HG02610 (cell line): ENCODE measurements at regions not wholly inside any gene's neighbourhood (a gene's known extent, or its start where the extent isn't known, plus 50 kb on each side); places are given as distances from the start of the nearest gene placed in this dataset.
"Not testable (repeated sequence)": the region's sequence is repeated elsewhere in the genome, so short reads cannot be mapped to it uniquely, and the experiment has no call there.

Experiments
- ATAC-seq: cut with Tn5 transposase; IDR thresholded peaks from one replicate; pipeline ENCODE4 v1.9.1; 2021; ENCODE audit warnings: mild to moderate bottlenecking, moderate library complexity; ENCODE audit not compliant: unreplicated experiment

DNA sequence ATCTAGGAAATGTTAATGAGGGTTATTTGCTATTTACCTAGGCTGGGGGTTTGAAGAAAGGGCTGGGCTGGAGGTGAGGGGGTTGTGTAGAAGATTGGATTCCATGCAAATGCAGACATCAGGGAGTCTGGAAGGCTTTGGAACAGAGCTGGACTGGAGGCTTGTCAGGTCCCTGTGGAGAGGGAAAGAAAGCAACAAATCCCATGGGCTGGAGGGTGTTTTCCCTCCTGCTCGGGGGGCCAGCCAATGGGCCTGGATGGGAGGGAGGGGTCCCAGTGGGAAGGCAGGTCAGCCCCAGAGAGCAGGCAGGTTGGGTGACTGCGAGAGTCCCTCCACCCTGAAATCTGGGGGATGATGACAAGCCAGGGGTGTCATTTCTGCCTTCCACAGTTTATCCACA, 431.8 kb downstream of the RPS24 start:
- ATAC-seq: no peak

DNA sequence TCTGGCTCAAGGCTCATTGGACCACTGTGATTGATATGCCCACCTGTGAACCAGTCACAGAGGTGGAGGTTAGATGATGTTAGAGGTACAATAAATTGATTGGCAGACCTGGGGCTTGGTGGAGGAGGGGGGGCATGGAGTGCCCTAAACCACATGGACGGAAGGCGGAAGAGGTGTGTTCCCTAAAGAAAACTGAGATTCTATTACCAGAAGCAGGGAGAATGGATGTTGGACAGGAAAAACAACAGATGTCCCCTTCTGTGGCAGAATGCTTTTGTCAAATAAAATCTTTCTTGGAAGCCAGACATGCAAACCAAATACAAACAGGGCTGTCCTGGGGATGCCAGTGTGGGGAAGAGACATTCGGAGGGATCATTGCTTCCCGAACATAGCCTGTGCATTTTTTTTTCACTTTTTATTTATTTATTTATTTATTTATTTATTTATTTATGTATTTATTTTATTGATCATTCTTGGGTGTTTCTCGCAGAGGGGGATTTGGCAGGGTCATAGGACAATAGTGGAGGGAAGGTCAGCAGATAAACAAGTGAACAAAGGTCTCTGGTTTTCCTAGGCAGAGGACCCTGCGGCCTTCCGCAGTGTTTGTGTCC, 433.9 kb downstream of the RPS24 start:
- no peak for ATAC-seq

DNA sequence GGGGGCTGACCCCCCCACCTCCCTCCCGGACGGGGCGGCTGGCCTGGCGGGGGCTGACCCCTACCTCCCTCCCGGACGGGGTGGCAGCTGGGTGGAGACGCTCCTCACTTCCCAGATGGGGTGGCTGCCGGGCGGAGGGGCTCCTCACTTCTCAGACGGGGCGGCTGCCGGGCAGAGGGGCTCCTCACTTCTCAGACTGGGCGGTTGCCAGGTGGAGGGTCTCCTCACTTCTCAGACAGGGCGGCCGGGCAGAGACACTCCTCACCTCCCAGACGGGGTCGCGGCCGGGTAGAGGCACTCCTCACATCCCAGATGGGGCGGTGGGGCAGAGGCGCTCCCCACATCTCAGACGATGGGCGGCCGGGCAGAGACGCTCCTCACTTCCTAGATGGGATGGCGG, 435.1 kb downstream of the RPS24 start:
- ATAC-seq: not testable (repeated sequence)

DNA sequence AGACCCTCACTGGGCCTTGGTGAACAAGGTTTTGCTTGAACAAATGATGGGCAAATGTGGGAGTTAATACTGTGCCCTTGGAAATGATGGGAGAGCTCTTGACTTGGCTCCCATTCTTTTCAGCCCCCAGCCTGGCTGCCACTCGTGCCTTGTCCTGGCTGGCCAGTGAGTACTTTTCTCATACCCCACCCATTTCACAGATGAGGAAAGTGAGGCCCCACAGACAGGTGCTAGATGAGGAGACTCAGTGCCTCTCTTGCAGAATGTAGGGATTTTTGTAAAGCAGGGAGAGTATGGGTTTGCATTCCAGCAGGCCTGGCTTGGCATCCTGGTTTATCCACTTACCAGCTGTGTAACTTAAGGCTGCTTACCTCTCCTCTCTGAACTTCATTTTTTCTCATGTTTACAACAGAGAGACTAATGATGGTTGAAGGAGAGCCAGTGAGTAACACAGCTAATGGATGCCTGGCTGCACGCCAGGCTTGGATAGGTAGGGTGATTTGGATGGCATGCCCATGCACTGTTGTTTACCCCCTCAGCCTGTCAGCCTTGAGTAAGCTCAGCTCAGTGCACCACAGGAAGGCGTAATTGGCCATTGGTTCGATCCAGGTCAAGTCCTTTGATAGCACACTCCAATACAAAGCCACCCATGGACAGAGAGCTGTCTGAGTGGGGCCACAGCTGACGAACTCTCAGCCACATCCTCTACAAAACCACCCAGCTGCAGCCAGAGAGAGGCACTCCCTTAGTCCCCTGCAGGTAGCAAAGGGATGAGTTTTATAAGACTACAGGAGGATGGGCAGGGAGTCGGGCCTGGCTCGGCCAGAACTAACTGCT, 436.8 kb downstream of the RPS24 start:
- ATAC-seq: no peak

DNA sequence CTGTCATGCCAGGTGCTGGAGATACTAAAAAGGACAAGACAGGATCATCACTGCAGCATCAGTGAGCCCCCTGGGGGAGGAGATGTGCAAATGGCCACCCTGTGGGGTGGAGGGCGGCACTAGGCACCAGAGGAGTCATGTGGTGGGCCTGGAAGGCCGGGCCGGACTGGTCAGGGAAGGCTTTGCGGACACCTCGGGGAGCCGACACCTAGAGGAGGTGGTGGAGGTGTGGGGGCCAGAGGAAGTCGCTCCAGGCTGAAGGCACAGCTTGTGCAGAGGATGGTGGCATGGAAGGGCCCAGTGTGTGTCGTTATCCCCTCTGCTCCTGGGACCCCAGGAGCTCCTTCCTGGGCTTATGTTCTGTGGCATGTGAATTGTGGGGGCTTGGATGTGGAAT, 437.7 kb downstream of the RPS24 start:
- no peak for ATAC-seq

DNA sequence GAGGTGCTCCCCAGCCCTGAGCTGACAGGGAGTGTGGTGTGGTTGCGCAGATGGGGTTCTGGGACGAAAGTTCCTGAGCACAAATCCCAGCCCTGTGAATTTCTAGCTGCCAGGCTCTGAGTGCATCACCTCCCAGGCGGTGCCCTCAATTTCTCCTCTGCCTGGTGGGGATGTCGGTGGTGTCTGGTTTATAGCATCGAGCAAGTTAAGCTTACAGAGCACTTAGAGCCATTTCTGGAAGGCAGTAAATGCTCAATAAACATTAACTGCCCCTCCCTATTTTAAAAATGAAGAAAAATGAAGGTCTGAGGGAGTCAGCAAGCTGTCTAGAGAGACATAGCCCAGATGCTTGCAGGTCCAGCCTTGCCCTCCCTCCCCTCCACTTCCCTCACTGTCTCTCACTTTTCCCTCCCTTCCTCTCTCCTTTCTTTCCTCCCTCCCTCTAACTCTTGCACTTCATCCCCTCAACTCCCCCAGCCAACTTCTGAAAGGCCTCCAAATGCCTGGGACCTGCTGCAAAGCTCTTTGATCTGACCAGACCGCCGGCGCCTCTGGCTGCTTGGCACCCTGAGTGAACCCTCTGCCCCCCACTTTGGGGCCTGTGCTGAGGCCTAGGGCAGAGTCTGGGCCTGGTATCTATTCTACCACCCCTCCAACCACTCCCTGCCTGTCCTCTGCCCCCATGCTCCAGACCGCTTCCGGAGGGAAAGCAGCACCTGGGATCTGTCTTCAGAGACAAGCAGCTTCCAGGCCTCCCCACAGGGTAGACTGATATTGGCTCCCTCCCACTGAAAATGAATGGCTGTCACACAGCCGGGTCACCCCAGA, 438.3 kb downstream of the RPS24 start:
- no peak for ATAC-seq

DNA sequence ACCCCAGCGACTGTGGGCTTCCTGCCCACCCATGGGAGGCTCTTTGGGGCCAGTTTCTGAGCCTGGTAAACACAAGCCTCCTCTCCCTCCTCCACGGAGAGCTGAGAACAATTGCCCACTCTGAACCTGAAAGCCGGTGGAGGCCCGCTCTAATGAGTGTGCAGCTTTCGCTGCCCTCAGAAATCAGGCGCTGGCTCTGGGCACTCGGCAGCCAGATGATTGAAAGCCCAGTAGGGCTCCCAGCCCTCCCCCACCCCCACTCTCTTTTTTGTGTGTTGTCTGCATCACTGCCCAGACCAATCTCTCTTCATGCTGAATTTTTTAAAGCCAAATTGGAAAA, 438.9 kb downstream of the RPS24 start:
- no peak for ATAC-seq

DNA sequence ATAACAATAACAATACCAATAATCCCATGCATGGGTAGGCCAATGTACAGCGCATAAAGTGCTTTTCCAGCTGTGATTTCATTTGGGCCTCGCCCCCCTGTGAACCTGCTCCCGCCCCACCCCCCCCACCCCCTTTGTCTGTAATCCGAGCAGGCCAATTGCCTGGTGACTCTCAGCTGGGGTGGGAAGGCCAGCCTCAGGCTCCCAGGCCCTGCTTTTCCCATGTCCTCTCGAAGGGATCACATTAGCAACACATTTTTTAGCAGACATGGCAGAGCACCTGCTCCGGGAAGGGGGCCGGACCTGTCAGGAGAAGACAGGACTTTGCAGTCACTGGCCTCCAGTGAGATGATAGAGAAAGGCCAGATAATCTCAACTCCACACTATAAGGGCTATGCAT, 439.3 kb downstream of the RPS24 start:
- ATAC-seq: no peak

DNA sequence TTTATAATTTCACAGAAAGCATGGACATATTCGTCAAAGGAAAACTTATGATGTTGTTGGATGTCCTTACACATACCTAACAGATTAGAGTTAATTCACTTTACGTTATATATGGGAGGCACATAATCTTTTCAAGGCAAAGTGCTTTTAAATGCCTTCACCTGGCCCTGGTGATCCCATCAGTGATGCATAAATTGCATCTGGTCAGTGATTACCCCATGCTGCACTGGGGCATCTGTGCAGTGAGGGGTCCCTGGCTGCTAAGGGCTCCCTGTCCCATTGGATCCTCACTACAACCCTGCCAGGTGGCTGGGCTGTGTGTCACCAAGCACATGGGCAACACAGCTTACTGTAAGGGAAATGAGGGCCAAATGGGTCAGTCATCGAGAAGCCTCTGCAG, 441.1 kb downstream of the RPS24 start:
- ATAC-seq: no peak

DNA sequence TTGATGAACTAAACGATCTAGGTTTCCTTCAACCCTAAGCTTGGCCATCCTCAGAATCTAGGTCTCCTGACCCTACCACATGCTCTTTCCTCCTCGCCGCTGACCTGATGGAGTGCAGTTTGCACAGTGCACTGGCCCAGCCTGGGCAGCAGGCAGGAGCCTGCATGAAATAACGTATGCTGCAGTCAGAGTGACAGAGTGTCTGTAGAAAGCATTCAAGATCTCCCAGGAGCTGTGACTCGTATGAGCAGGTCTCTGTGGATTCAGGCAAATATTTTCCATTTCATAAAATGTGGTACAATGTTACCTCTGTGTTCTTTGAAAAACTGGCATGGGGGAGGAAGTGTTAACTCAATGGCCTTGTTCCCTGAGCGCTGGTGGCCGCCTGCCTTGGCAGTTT, 441.8 kb downstream of the RPS24 start:
- no peak for ATAC-seq

DNA sequence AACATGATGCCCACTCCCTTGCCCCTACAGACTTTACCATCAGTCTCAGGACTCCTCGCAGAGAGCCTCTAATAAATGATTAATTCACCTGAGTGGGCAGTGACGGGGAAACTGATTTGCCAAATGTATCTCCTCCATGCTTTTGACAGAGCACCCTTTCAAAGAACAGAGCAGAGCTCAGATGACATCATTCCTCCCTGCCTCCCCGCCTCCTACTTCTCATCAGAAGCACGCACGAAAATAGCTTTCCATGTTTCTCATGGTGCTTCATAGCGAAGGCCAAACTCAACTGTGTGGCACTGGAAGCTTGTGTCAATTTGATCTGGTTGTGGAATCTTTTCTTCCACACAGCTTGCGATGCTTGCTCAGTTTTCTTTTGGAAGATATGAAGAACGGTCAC, 442.5 kb downstream of the RPS24 start:
- ATAC-seq: no peak

DNA sequence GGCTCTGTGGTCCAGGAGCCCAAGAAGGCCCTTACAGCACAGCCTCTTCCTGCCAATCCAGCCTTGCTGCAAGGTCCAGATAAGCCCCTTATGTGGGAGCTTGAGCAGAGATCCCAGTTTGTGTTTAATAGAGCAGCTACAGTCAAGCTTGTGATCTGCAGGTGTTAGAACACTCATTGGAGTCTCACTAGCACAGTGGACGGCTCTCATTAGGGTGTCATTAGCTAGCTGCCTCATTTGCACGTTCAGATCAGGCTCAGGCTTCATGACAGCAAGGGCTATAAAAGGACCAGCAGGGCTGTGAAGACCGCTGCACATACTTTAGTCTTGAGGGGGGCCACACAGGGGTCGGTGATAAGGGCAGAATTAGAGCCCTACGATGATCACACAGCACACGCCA, 443.2 kb downstream of the RPS24 start:
- ATAC-seq: no peak

DNA sequence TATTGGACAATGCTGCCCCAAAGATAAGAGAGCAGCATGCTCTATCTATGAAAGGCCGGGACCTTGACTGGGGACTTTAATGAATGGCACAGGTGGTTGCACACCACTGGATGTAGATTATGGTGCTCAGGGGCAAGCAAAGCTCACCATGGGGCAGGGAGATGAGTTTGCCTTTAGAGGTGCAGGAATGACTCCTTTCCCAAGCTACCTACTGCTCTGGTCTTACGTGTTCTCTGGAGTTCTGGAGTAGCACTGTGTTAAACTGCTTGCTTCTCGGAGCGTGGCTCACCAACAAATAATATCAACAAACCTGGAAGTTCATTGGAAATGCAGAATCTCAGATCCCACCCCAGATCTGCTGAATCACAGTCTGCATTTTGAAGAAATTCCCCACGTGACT, 445.3 kb downstream of the RPS24 start:
- no peak for ATAC-seq

DNA sequence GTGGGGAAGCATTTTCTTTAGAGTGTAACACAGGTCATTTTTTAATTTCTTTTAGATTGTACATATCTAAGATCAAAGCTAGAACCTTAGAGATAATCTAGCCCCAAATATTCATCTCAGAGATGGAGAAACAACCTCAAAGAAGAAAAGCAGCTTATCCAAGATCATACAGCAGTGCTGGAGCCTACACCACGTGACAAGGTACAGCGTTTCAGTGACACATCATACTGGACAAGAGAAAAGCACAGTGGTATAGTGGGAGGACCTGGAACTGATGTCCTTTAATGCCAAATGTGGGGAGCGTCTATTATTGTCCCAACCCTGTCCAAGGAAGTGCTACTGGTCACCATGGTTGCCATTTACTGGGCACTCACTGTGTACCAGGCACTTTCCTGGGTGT, 445.8 kb downstream of the RPS24 start:
- no peak for ATAC-seq

DNA sequence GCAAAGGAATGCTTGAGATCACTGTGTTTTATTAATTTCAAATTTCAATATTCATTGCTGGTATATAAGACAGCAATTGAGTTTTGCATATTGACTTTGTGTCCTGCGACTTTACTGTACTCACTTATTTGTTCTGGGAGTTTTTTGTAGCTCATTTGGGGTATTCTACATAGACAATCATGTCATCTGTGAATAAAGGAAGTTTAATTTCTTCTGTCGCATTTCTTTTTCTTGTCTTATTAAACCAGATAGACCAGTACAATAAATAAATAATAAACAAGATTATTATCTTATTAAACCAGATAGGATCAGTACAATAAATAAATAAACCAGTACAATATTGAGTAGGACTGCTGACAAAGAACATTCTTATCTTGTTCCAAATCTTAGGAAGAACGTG, 448.2 kb downstream of the RPS24 start:
- ATAC-seq: no peak

DNA sequence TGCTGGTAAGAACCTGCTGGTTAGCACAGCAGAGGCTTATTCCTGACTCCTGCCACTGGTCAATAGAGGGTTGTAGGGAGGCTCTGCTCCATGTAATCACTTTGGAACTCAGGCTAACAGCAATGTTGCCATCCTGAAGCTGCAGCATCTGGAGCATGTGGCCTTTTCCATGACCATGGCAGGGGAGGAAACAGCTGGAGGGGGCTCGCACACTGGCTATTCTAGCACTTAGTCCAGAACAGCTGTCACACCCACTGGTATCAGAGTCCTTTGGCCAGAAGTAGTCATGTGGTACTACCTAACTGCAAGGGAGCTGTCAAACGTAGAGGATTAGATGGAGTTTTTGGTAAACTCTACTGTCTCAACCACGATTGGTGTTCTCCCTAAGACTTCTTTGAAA, 450.0 kb downstream of the RPS24 start:
- no peak for ATAC-seq

DNA sequence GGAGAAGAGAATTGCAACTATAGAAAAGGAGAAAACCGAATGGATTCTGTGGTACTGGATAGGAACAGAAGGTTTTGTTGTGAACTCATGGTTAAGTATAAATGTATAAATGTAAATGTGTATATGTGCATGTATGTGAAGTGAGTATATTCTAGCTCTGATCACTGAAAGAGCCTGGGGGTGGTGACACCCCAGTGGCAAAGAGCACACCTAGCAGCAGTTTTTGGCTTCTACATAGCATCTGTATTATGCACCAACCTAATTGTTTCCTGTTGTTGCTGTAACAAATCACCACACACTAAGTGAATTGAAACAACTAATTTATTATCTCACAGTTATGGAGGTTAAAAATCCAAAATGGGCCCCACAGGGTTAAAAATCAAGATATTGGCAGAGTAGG, 455.4 kb downstream of the RPS24 start:
- no peak for ATAC-seq

DNA sequence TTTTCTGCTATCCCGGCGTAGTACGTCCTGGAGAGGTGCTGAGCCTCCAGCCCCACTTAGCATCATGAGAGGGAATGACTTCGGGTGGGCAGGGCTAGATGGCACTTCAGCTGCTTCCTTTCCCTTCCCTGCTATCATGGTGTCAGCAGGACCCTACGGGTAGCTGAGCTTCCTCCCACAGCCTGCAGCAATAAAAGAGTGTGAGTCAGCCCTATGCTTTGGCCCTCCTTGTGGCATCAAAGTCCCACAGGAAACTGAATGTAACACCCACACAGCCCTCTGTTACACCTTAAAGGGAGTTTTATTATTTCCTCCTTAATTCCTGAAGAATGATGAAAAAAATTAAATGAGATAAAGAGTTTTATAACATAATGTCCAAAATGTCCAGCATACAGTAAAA, 458.1 kb downstream of the RPS24 start:
- no peak for ATAC-seq

DNA sequence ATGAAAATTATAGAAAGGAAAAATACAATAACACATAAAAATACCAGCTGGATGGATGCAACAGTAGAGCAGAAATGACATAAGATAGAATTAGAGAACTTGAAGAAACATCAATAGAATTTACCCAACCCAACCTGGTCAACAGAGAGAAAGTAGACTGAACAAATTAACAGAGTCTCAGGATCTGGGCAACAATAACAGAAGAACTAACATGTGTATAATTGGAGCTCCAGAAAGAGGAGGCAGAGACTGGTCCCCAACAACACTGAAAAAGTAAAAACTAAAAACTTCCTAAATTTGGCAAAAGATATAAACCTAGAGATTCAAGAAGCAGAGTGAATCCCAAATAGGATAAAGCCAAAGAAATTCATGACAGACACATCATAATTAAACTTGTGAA, 458.8 kb downstream of the RPS24 start:
- no peak for ATAC-seq

DNA sequence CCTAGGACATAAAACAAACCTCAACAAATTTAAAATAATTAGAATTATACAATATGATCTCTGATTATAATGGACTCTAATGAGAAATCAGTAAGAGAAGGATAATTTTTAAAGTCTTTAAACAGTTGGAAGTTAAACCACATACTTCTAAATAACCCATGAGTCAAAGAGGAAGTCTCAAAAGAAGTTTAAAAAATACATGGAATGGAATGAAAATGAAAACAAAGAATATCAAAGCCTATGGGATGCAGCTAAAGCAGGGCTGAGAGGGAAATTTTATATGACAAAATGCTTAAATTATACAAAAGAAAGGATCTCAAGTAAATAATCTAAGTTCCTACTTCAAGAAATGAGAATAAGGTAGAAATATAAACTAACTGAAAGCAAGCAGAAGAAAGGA, 460.5 kb downstream of the RPS24 start:
- ATAC-seq: no peak

DNA sequence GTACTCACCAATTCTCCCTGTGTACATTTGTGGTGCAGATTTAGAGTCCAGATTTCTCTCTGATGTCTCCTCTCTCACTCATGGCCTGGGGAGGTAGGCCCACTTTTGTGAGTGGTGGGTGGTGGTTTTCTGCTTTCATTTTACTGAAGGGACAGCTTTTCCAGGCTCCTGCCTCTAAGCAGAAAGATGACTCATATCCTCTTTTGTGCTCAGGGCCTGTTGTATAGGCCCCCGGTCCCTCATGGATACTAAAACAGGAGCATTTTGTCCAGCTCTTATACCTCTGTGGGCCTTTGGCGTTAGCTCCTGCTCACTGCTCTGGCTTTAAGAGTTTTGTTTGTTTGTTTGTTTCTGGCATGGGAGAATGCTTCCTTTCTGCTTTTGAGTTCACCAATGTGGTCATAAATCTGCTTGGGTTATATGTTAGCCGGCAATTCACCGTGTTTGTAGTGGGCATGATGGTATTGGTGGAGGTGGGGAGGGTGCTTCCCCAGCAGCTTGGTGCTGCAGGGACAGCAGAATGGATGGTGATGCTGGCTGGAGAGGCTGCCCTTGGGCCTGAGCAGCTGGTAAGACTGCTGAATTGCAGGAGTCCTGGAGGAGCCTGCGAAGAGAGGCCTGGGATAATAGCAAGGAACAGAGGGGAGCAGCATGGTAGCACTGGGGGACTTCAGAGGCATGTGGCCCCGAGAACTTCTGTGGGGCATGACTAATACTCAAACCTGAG, 468.7 kb downstream of the RPS24 start:
- ATAC-seq: no peak
